ENCODE measurements at regions not wholly inside any gene's neighbourhood (a gene's known extent, or its start where the extent isn't known, plus 50 kb on each side); places are given as distances from the start of the nearest gene placed in this dataset.

GRCh38 chr9:87122947-87123685 is 175.8 kb upstream of the GAS1 start:
- DNase-seq = no peak

- no peak for DNase-seq
Observed at GRCh38 chr9:87123830-87124229, 176.5 kb upstream of the GAS1 start.

GRCh38 chr9:87125819-87126218 is 178.5 kb upstream of the GAS1 start:
- DNase-seq = no peak

GRCh38 chr9:87127543-87127942 is 180.2 kb upstream of the GAS1 start:
- no peak for DNase-seq

DNA sequence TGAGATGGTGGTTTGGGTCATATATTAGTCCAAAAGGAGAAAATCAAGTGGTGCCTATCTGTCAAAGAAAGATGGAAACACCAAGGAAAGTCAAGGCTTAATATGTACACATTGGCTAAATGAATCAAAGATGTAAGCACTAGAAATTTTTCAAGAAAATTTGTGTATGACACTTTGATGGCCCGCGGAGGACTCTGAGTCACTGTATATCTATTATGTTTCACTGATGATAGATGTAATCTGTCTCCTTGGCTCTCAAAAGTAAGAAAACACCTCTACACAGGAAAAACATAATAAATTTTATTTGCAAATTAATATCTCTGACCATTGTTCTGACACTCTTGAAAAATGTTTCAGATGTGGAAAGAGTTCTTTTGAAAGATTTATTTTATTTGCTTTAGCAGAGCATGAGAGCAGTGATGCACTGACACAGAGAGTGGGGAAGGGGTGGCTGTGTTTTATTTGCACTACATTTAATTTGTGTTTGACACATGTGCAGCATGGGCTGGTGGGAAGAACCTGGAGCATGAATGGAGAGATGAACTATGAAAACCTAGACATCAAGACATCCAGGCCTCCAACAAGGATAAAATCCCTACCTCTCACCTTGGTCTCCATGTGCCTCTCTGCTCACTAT is 180.8 kb upstream of the GAS1 start:
- no peak for DNase-seq

DNA sequence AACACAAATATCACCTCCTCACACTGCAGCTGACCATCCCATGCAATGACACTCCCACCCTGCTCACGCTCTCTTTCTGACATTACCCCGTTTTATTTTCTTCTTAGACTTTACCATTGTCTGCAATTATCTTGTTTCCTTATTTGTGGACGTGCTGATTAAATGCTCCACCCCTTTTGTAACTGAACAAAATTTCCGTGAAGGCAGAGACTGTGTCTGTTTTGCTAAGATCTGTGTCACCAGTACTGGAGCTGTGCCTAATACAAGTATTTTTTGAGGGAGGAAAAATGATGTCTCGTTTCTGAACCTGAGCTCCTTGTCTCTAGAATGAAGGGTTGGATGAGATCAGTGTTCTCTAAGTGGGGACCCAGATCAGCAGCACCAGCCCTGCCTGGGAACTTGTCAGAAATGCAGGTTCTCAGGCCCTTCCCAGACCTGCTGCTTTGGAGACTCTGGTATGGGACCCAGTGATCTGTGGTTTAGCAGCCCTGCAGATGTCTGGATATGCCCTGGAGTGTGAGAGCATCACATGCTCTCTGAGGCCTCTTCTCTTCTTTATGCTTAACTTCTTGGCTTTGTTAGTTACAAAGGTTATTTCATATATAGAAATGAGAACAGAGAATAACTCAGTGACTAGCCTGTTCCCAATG is 181.7 kb upstream of the GAS1 start:
- no peak for DNase-seq

DNA sequence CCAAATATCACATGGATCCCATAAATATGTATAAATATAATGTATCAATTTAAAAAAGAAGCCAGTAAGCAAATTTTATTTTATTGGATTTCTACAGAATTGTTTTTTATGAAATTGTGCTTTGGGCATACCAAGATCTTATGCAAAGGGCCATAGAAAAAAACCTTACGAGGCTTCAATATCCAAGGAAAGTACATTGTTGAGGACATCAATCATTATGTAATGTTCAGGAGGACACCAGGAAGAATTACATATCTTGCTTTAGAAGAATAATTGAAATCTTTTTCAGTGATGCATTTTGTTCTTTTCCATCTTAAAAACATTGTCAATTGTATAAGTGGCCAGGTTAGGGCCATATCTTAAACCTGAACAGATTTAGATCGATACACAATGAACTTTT is 187.8 kb upstream of the GAS1 start:
- DNase-seq = no peak

- DNase-seq = no peak
Observed at GRCh38 chr9:87137718-87138117, 190.4 kb upstream of the GAS1 start.

DNA sequence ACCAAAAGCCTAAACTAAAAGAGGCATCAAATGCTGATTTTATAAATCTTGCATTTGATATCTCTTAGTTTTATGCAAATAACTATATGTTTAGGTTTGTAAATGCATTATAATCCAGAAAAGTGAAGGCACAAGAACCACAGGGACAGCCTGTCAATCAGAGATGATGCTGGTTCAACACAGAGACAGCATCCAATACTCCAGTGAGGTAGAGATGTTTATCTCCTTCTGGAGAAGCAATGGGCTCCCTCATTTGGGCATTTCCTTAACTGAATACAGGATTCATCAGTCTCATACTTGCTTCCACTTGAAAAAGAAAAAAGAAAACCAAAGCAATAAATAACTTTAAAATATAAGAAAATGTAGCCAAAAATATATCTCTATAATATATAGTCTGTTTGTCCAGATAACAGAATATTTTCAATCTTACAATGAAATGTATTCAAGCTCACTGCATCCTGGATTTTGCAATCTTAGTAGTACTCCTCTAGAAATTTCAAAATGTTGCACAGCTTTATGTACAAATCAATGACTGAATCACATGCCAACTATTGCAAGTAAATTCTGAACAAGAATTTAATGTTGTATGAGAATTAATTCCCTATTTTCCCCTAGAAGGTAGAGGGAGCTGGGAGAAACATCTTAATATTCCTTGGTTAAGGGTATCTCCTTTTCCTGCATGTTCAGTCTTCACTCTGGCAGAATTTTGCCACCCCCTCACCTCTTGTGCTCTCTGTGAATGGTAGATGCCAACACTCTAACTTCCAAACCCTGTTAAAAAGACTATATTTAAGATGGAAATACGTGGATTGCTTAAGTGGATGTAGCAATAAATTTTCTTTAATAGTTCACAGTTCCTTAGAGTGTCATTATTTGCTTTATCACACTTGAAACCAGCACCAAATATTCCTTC is 191.1 kb upstream of the GAS1 start:
- no peak for DNase-seq

- no peak for DNase-seq
Observed at GRCh38 chr9:87139099-87139730, 191.9 kb upstream of the GAS1 start.

DNA sequence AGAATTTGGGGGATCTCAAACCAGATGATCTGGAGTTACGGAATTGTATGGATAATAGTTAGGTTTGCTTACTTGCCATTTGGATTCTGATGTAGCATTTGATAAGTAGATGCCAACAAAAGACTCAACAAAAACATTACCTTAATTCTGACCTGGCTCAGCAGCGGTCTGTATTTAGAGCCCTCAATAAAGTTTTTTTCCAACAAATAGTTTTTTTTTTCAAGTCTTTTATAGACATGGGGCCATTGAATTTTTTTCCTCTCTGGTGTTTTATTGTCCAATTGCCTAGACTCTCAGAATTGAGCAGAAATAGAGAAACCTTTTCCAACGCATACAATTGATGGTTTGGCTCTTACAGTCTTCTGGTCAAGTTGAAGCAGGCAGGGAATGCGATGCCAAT is 192.8 kb upstream of the GAS1 start:
- no peak for DNase-seq

GRCh38 chr9:87140605-87141109 is 193.4 kb upstream of the GAS1 start:
- no peak for DNase-seq

GRCh38 chr9:87141124-87141523 is 193.8 kb upstream of the GAS1 start:
- DNase-seq = no peak

- no peak for DNase-seq
Observed at GRCh38 chr9:87146933-87147332, 199.6 kb upstream of the GAS1 start.

DNA sequence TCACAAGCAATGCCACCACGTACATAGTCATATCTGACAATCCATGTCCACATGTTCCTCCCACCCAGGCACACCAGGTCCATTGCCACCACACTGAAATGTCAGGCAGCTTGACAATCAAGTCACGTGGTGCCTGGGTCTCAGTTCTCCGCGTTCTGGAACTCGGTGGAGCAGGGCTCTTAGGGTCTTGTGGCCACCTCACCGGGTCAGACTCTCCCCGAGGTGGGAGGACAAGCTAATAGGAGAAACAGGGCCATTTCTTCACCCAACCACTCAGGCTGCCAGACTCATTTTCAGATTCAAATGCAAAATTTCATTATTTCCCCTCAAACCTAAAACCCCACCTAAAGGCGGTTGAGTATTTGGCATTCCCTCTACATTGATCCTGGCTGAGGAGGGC is 200.5 kb upstream of the GAS1 start:
- no peak for DNase-seq

- DNase-seq = no peak
Observed at GRCh38 chr9:87148331-87149104, 201.2 kb upstream of the GAS1 start.

GRCh38 chr9:87149799-87150198 is 202.5 kb upstream of the GAS1 start:
- DNase-seq = no peak

DNA sequence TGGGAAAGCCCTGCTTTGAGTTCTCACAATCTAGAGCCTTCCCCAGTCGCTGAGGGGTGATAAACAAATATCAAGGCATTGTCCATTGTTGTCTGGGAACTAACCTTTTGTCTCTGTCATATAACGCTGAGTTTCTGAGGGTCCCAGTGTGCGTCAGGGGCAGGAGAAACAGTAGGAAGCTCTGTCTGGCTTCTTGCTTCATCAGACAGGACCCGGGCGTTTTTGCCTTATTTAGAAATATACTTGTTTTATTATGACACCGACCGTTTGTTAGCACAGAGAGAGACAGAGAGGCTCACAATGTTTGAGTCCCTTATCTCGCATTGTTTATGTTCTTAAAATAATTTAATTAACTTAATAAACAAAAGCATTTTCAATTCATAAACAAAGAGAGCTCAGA is 204.9 kb upstream of the GAS1 start:
- no peak for DNase-seq

GRCh38 chr9:87156247-87156646 is 208.9 kb upstream of the GAS1 start:
- no peak for DNase-seq

DNA sequence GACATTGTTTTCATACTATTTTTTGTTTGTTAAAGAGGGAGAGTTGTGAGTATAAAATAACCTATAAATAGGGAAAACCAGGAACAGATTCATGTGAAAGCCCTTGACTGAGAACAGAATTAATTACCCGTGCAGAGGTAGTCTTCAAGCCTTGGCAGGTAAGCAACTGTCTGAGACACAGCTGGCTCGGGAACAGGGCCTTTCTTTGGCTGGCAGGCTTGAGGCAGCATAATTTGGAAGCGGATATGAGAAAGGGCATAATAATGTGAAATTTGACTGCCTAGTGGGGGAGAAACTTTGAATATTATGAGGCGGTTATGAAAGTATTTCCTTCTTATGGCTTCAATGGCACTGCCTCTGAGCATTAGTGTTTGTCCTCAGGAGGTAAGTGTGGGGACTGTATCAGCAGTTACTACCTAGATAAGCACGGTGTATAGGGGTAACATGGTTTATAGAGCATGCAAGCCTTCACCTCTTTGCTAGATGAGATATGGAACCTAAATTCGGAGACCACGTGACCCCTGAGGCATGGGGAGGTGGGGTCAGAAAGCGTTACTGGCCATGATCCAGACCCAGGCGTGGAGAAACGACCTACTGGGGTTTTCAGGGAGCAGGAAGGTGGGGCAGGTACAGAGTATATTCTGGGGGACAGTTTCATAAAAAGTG is 210.2 kb upstream of the GAS1 start:
- no peak for DNase-seq

- no peak for DNase-seq
Observed at GRCh38 chr9:87158765-87159164, 211.5 kb upstream of the GAS1 start.
